Adrenal gland (tissue), 5 donors: ENCODE measurements at regions not wholly inside any gene's neighbourhood (a gene's known extent, or its start where the extent isn't known, plus 50 kb on each side); places are given as distances from the start of the nearest gene placed in this dataset.

Experiments
- CTCF ChIP-seq, 6 experiments: fragments of 450-650 bp in 4 of 6; fragments of 200-600 bp in 2 of 6; sonication (generic) in 1 of 6; IDR thresholded peaks; 1 replicate in 5 of 6; 2 replicates in 1 of 6; pipeline versions ENCODE4 v1.5.1 to v1.8.0; 2016 to 2021; ENCODE audit warnings: antibody characterized with exemption in 6 of 6, mild to moderate bottlenecking in 2 of 6, moderate library complexity in 1 of 6
- POLR2A ChIP-seq, 2 donors: fragments of 450-650 bp; IDR thresholded peaks; one replicate each; pipeline ENCODE4 v1.6.1; 2017; ENCODE audit warnings: antibody characterized with exemption in 2 of 2, mild to moderate bottlenecking in 2 of 2, moderate library complexity in 1 of 2
- donor health status: DM: no; HTN: no; CAD: no.

GRCh38 chr16:86156155-86156554 lies 257.2 kb downstream of the IRF8 start:
- TF ChIP-seq POLR2A (IDR thresholded peaks at IDR 0.05) (no peak), CTCF (IDR thresholded peaks at IDR 0.05) (no peak)
